GM18873 (cell line): ENCODE measurements at regions not wholly inside any gene's neighbourhood (a gene's known extent, or its start where the extent isn't known, plus 50 kb on each side); places are given as distances from the start of the nearest gene placed in this dataset.
"Not testable (repeated sequence)": the region's sequence is repeated elsewhere in the genome, so short reads cannot be mapped to it uniquely, and the experiment has no call there.

Experiments used
- ATAC-seq: cut with Tn5 transposase; IDR thresholded peaks from one replicate; pipeline ENCODE4 v1.9.1; 2021; ENCODE audit warnings: mild to moderate bottlenecking, moderate library complexity, moderate number of reproducible peaks; ENCODE audit not compliant: unreplicated experiment, low FRiP score

DNA sequence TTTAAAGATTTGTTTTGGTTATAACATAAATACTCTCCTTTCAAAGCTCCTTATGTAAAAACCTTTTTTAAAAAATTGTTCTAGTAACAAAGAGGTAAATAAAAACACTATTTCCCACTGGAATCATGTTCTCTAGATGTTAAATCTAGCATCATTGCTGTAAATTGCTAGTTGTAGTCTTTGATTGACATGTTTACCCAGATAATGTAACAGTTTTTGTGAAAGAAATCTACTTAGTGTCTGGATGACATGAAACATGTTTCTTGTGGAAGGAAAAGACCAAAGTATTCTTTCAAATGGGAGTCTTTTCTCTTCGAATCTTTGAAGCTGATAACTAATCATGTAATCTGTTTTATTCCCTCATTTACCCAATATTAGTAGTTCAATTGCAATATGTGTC is 1565.9 kb upstream of the WWC1 start:
- no peak for ATAC-seq

- ATAC-seq = no peak
Observed at GRCh38 chr5:166726406-166726805, 1565.0 kb upstream of the WWC1 start.

- not testable (repeated sequence) for ATAC-seq
Observed at GRCh38 chr5:166742951-166743350, 1548.5 kb upstream of the WWC1 start.

DNA sequence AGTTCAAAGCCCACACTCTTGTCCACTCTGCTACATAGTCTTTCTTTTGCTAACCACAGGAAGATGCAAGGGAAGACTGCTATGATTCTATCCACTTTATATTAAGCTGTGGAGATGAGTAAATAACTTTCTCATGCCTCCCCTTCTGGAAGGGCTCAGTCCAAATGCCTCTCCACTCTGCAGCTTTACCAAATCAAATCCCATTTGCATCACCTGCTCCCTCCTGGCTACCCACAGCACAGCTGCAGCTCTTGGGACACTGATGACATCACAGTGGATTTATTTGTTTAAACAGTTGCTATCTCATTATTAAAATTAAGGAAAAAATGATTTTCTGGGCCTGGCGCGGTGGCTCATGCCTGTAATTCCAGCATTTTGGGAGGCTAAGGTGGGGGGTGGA is 1544.9 kb upstream of the WWC1 start:
- no peak for ATAC-seq

- ATAC-seq = no peak
Observed at GRCh38 chr5:166750376-166750775, 1541.1 kb upstream of the WWC1 start.

GRCh38 chr5:166758151-166758550 is 1533.3 kb upstream of the WWC1 start:
- ATAC-seq = no peak

- ATAC-seq = no peak
Observed at GRCh38 chr5:166767858-166768257, 1523.6 kb upstream of the WWC1 start.

DNA sequence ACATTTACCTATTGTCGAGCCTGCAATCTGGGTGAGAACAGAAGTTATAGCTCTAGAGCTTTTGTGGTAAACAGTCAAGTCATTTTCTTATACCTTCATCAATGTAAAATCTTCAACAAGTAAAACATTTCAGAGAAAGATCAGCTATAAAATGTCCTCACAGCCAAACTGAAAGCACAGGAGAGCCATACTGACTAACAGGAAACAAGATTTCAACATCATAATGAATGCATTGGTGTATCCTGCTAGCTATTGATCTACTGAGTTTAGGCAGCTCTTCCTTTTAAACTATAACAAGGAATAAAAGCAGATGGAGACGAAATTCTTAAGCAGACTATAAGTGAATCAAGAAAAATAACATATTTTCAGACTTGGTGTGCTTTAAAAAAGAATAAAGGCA is 1522.9 kb upstream of the WWC1 start:
- ATAC-seq = no peak

GRCh38 chr5:166772770-166773169 is 1518.7 kb upstream of the WWC1 start:
- ATAC-seq = no peak

DNA sequence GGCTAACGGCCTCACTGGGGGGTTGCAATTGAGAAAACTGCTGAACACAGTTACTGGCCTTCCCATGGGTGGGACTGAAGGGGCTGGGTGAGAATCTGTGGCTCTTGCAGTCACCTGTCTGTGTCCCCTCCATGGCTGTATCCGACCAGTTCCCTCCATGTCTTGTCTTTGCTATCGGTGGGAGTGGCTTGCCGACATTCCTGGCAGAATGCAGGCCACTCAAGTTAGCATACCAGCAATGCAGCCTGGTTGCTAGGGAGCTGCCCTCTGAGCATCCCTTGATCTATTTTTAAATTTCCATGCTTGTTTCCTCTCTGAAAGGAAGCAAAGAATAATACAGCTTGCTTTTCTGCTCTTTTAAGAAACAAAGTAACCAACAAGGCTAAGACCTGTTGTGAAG is 1509.7 kb upstream of the WWC1 start:
- no peak for ATAC-seq

DNA sequence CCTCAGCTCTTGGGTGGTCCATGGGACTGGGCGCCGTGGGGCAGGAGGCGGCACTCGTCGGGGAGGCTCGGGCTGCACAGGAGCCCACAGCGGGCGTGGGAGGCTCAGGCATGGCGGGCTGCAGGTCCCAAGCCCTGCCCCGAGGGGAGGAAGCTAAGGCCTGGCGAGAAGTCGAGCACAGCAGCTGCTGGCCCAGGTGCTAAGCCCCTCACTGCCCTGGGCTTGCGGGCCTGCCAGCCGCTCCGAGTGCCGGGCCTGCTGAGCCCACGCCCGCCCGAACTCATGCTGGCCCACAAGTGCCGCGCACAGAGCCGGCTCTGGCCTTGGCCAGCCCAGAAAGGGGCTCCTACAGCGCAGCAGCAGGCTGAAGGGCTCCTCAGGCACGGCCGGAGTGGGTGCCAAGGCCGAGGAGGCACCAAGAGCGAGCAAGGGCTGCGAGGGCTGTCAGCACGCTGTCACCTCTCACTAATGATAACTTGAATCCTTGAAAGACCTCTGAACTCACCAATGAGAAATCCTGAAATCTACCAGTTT is 1506.8 kb upstream of the WWC1 start:
- no peak for ATAC-seq

DNA sequence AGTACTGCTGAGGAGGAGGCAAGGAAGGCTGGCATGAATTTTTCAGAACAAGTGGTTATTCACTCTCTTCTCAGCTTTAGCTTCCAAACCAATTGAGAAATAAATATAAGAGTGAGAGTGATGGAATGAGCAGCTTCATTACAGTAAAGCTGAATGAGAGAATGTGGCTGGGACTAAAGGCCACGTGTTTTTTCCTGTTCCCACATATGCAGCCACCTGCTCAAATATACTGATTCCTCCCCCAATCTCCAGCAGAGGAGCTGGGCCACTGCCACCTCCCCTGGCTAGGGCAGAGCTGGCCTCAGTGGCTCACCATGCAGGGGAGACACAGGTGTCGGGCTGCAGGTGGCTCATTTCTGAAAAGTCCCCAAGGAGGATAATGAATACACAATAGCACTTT is 1505.3 kb upstream of the WWC1 start:
- no peak for ATAC-seq

- no peak for ATAC-seq
Observed at GRCh38 chr5:166786889-166787288, 1504.6 kb upstream of the WWC1 start.

- ATAC-seq = no peak
Observed at GRCh38 chr5:166788050-166788449, 1503.4 kb upstream of the WWC1 start.

GRCh38 chr5:166795756-166796155 is 1495.7 kb upstream of the WWC1 start:
- ATAC-seq = no peak

DNA sequence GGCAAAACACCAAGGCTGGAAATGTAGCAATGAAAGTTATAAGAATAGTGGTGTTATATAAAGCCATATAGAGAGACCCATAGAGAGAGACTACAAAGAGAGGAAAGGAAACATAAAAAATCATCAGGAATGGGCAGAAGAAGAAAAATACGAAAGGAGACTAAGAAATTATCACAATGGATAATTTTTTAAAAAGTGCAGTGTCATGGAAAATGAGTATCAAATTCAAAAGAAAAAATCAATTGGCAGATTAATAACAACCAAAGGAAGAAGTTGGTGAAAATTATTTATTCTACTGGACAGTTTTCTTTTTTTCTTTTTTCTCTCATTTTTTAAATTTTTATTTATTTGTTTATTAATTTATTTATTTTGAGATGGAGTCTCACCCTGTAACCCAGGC is 1488.4 kb upstream of the WWC1 start:
- no peak for ATAC-seq

DNA sequence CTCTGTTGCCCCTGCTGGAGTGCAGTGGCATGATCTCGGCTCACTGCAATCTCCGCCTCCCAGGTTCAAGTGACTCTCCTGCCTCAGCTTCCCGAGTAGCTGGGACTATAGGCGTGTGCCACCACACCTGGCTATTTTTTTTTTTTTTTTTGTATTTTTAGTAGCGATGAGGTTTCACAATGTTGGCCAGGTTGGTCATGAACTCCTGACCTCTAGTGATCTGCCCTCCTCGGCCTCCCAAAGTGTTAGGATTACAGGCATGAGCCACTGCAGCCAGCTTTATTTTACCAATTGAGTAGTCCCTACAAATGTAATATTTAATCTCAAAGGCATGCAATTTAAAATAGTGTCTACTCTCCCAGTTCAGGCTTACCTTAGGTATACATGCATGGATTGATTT is 1487.2 kb upstream of the WWC1 start:
- ATAC-seq = not testable (repeated sequence)

- ATAC-seq = not testable (repeated sequence)
Observed at GRCh38 chr5:166804693-166805092, 1486.8 kb upstream of the WWC1 start.

DNA sequence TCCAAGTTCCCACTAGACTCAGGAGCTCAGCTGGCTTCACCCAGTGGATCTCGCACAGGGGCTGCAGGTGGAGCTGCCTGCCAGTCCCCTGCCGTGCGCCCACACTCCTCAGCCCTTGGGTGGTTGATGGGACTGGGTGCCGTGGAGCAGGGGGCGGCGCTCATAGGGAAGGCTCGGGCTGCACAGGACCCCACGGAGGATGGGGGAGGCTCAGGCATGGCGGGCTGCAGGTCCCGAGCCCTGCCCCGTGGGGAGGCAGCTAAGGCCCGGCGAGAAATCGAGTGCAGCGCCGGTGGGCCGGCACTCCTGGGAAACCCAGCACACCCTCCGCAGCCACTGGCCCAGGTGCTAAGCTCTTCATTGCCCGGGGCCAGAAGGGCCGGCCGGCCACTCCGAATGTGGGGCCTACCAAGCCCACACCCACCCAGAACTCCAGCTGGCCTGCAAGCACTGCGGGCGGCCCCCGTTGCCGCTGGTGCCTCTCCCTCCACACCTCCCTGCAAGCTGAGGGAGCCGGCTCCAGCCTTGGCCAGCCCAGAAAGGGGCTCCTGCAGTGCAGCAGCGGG is 1481.3 kb upstream of the WWC1 start:
- ATAC-seq = not testable (repeated sequence)

- ATAC-seq = no peak
Observed at GRCh38 chr5:166810721-166811120, 1480.7 kb upstream of the WWC1 start.

DNA sequence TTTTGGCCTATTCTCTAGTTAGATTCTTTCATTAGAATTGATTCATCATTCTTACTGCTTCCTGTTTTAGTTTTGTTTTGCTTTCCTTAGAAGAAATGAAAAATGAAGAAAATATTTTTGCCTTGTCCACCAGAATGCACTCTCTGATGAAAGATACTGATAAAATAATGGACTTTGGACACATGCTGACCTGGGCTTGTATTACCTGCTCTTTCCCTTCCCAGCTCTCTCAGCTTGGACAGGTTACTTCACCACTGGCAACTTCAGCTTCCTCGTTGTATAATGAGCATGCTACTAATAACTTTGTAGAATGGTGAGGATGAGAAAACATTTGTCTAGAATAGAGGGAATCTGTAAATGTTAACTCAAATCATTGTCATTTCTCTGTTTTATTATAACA is 1468.1 kb upstream of the WWC1 start:
- no peak for ATAC-seq

- no peak for ATAC-seq
Observed at GRCh38 chr5:166834246-166834645, 1457.2 kb upstream of the WWC1 start.

DNA sequence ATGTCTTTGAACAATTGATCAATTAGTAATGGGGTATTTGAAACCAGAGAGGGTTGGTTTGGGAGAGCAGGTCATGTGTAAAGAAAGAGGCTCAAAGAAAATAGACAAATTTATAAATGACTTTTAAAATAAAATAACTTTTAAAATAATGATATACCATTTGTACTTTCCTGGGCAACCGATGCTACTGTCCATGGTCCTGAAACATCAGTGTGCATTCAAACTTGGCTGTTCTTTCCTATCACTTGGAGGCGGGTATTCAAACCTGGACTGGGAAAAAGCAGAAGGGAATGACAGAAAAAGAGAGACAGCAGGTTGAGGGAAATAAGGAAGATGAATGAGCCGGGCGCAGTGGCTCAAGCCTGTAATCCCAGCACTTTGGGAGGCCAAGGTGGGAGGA is 1446.4 kb upstream of the WWC1 start:
- no peak for ATAC-seq
